GM12892 (cell line): ENCODE measurements at regions not wholly inside any gene's neighbourhood (a gene's known extent, or its start where the extent isn't known, plus 50 kb on each side); places are given as distances from the start of the nearest gene placed in this dataset.
"Not testable (repeated sequence)": the region's sequence is repeated elsewhere in the genome, so short reads cannot be mapped to it uniquely, and the experiment has no call there.

Experiments
- DNase-seq: peaks from one replicate; pipeline ENCODE4 v3.0.0; 2011; ENCODE audit not compliant: insufficient read length
- FAIRE-seq: peaks from 2 replicates; lab custom pipeline; 2011; peaks lifted over from hg19 to GRCh38; lab: Jason Lieb, UNC
- POLR2A ChIP-seq: IDR thresholded peaks from 2 replicates; pipeline ENCODE4 v1.6.1; 2011; ENCODE audit warnings: low read depth, low read length, control low read depth
- POLR2AphosphoS5 ChIP-seq: IDR thresholded peaks from 2 replicates; pipeline ENCODE4 v1.6.1; 2011; ENCODE audit warnings: low read depth, low read length, control low read depth
- TAF1 ChIP-seq: IDR thresholded peaks from 2 replicates; pipeline ENCODE4 v1.6.1; 2011; ENCODE audit warnings: low read depth, mild to moderate bottlenecking, control low read depth, low read length, borderline replicate concordance

- peak; percentile 27 for FAIRE-seq
- TF ChIP-seq POLR2A (no peak), POLR2AphosphoS5 (no peak), TAF1 (no peak)
- no peak for DNase-seq
These were observed 359.7 kb upstream of the ROPN1 start for GRCh38 chr3:124351430-124352148.

- FAIRE-seq: no peak
- DNase-seq: no peak
- TF ChIP-seq POLR2AphosphoS5 (no peak), TAF1 (no peak), POLR2A (no peak)
These were observed 360.2 kb upstream of the ROPN1 start for GRCh38 chr3:124352149-124352539.

- no peak for FAIRE-seq
- no peak for DNase-seq
These were observed 361.8 kb upstream of the ROPN1 start for GRCh38 chr3:124353691-124354090.

GRCh38 chr3:124354150-124354549, 362.2 kb upstream of the ROPN1 start:
- no peak for FAIRE-seq
- no peak for DNase-seq
- TF ChIP-seq POLR2A: no peak
- TF ChIP-seq TAF1: no peak
- no peak for TF ChIP-seq POLR2AphosphoS5

More at GRCh38 chr3:124353691-124354090, 361.8 kb upstream of the ROPN1 start:
- TF ChIP-seq TAF1: no peak
- no peak for TF ChIP-seq POLR2A
- no peak for TF ChIP-seq POLR2AphosphoS5

GRCh38 chr3:124358156-124358555, 366.2 kb upstream of the ROPN1 start:
- DNase-seq (no peak), FAIRE-seq (no peak)
- TF ChIP-seq TAF1 (no peak), POLR2AphosphoS5 (no peak), POLR2A (no peak)

GRCh38 chr3:124360155-124360554, 368.2 kb upstream of the ROPN1 start:
- DNase-seq (no peak), FAIRE-seq (no peak)
- TF ChIP-seq POLR2A (no peak), TAF1 (no peak), POLR2AphosphoS5 (no peak)

- DNase-seq (no peak), FAIRE-seq (no peak)
- no peak for TF ChIP-seq POLR2A
- TF ChIP-seq TAF1: no peak
- no peak for TF ChIP-seq POLR2AphosphoS5
These were observed 368.6 kb upstream of the ROPN1 start for GRCh38 chr3:124360563-124360962.

GRCh38 chr3:124361566-124361965, 368.7 kb upstream of the UMPS start:
- no peak for TF ChIP-seq POLR2A
- TF ChIP-seq POLR2AphosphoS5: no peak
- no peak for TF ChIP-seq TAF1
- no peak for DNase-seq
- no peak for FAIRE-seq

GRCh38 chr3:124362455-124362854, 367.8 kb upstream of the UMPS start:
- TF ChIP-seq POLR2AphosphoS5: no peak
- TF ChIP-seq POLR2A: no peak
- no peak for TF ChIP-seq TAF1
- DNase-seq: no peak
- FAIRE-seq: no peak

GRCh38 chr3:124363476-124363875, 366.8 kb upstream of the UMPS start:
- TF ChIP-seq POLR2A (no peak), TAF1 (no peak), POLR2AphosphoS5 (no peak)
- DNase-seq: no peak
- no peak for FAIRE-seq

GRCh38 chr3:124364317-124365020, 365.8 kb upstream of the UMPS start:
- TF ChIP-seq POLR2AphosphoS5 (no peak), TAF1 (no peak), POLR2A (no peak)
- DNase-seq: no peak
- FAIRE-seq: no peak

- not testable (repeated sequence) for FAIRE-seq, DNase-seq
These were observed 363.6 kb upstream of the UMPS start for GRCh38 chr3:124366655-124367054.

- no peak for TF ChIP-seq POLR2A
- DNase-seq: no peak
- no peak for FAIRE-seq
These were observed 357.5 kb upstream of the UMPS start for GRCh38 chr3:124372775-124373174.

GRCh38 chr3:124373524-124373923, 356.7 kb upstream of the UMPS start:
- TF ChIP-seq TAF1 (no peak), POLR2A (no peak), POLR2AphosphoS5 (no peak)
- FAIRE-seq (peak; percentile 82), DNase-seq (no peak)
